AG04450 (cell line): ENCODE measurements at regions not wholly inside any gene's neighbourhood (a gene's known extent, or its start where the extent isn't known, plus 50 kb on each side); places are given as distances from the start of the nearest gene placed in this dataset.
A peak's percentile ranks its signal among the peaks of the same experiment; 100 is the strongest.

Experiments
- CTCF ChIA-PET: fragments of 300-600, 350-600 bp; formaldehyde crosslinking; extraction: SDS; loops from one replicate; lab custom pipeline; 2022; ENCODE audit warnings: antibody characterized with exemption, inconsistent platforms; lab: Charles Lee
- POLR2A ChIA-PET: fragments of 350-600 bp; formaldehyde crosslinking; extraction: SDS; loops from one replicate; lab custom pipeline; 2021; ENCODE audit warnings: antibody characterized with exemption, inconsistent platforms; lab: Yijun Ruan, JAX
- DNase-seq: peaks from one replicate; pipeline ENCODE4 v3.0.0-alpha.2; 2011; ENCODE audit warnings: low read depth, low spot score
- H3K27ac ChIP-seq: one replicate; pipeline ENCODE4 v1.5.1; 2012; ENCODE audit warnings: low read depth, low read length, control low read depth
- H3K27me3 ChIP-seq: one replicate; pipeline ENCODE4 v1.6.0; 2012; ENCODE audit warnings: low read length; ENCODE audit not compliant: control insufficient read depth, insufficient read depth
- H3K4me3 ChIP-seq: 2 replicates; pipeline ENCODE4 v1.5.1; 2011; ENCODE audit warnings: mild to moderate bottlenecking, low read depth, low read length, control low read depth
- H3K9me3 ChIP-seq: 2 replicates; pipeline ENCODE4 v1.5.1; 2012; ENCODE audit warnings: low read length; ENCODE audit not compliant: control insufficient read depth, insufficient read depth
- TF ChIP-seq, protein P1 (sequence below): IDR thresholded peaks from 2 replicates; pipeline ENCODE4 v1.5.1; 2011; ENCODE audit warnings: low read depth, low read length, control low read depth, inconsistent platforms

DNA sequence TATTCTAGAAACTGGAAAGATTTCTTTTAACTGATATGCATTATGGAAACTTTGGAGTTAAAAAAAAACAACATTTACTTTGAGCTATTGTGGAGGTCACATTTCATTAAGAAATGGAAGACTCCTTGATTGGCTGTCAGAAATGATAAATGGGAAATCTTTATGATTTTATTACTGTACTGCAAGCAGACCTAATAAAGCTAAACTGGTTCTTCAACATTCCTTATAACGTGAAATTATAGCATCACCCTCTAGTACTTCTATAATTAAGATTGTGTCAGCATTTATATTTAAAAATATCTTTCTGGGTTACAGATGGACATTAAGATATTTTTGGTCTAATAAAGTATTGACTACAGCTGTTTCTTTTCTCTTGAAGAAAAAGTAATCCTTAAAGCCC is 213.8 kb upstream of the PACRGL start:
- Histone ChIP-seq H3K4me3 (no peak overlapping the region), H3K27ac (no peak overlapping the region), H3K27me3 (no peaks in the 10 kb centered on the region), H3K9me3 (no peaks in the 10 kb centered on the region)
- POLR2A ChIA-PET, result no interaction called here
- TF ChIP-seq, protein P1, sequence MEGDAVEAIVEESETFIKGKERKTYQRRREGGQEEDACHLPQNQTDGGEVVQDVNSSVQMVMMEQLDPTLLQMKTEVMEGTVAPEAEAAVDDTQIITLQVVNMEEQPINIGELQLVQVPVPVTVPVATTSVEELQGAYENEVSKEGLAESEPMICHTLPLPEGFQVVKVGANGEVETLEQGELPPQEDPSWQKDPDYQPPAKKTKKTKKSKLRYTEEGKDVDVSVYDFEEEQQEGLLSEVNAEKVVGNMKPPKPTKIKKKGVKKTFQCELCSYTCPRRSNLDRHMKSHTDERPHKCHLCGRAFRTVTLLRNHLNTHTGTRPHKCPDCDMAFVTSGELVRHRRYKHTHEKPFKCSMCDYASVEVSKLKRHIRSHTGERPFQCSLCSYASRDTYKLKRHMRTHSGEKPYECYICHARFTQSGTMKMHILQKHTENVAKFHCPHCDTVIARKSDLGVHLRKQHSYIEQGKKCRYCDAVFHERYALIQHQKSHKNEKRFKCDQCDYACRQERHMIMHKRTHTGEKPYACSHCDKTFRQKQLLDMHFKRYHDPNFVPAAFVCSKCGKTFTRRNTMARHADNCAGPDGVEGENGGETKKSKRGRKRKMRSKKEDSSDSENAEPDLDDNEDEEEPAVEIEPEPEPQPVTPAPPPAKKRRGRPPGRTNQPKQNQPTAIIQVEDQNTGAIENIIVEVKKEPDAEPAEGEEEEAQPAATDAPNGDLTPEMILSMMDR, result no peak
- DNase-seq, result no peak
- CTCF ChIA-PET, result no interaction called here

DNA sequence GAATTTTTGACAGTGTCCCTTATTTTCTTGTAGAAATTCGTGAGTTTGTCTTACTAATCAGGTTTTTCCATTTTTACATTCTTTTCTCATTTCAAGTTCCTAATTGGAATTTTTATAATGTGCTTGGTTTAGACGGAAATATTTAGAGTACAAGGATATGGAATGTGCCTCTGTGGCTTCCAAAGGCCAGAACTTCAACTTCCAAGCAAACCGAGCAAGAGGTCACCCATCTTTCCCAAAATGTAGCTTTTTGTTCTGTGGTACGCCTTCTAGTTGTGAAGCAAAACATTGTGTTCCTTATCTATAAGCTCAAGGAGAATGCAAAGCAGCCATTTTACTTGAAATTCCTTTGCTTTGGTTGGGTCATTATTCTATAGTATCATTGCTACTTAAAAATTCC is 212.8 kb upstream of the PACRGL start:
- POLR2A ChIA-PET, result no interaction called here
- CTCF ChIA-PET, result no interaction called here
- DNase-seq, result no peak
- Histone ChIP-seq H3K27ac (no peak overlapping the region), H3K4me3 (no peak overlapping the region), H3K9me3 (no peaks in the 10 kb centered on the region), H3K27me3 (no peaks in the 10 kb centered on the region)
- TF ChIP-seq, protein P1, result no peak

DNA sequence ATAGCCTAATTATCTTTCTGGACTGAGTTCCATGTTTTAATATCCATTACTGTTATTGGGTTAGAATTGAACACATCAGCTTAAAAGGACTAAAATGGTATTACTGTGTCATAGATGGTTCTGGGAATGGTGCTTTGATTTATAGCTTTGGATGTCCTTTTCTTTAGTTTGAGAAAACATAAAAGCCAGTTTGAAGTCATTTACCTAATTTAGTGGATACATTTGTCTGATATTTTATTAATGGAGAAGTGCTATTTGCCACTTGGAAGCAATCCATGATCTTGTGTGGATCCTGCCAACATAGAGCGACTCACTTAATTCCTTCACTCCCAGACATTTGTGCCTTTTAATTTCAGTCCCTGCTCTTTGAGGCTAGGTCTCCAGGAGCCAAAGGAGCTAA is 212.4 kb upstream of the PACRGL start:
- POLR2A ChIA-PET, result no interaction called here
- Histone ChIP-seq H3K27me3 (no peaks in the 10 kb centered on the region), H3K27ac (no peak overlapping the region), H3K9me3 (no peaks in the 10 kb centered on the region), H3K4me3 (no peak overlapping the region)
- DNase-seq, result no peak
- CTCF ChIA-PET, result no interaction called here
- TF ChIP-seq, protein P1, result no peak

DNA sequence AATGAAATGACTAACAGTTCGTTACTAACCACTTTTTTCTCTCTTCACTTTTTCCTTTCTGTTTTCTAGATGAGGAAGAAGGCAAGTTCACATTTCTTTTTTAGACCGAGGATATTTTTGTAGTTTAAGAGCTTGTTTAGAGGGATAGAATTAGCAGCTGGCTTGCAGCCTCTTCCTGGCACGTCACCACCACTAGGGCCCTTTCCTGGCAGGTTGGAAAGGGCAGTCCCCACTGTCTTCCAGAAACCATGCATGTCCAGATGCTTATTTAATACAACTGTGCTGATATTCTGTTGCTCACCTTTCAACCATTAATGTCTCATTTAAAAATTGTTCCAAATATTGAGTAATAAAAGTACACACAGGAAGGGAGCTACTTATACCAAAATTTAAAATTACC is 209.5 kb upstream of the PACRGL start:
- TF ChIP-seq, protein P1, result no peak
- no peak for DNase-seq
- Histone ChIP-seq H3K27me3 (no peaks in the 10 kb centered on the region), H3K4me3 (no peak overlapping the region), H3K9me3 (no peaks in the 10 kb centered on the region), H3K27ac (no peak overlapping the region)
- ChIA-PET POLR2A (no interaction called here), CTCF (interaction anchor here (1.2 kb wide), 1 partner anchor 26 kb away, joined by 3 read pairs; no protein-coding TSS in a partner anchor)

DNA sequence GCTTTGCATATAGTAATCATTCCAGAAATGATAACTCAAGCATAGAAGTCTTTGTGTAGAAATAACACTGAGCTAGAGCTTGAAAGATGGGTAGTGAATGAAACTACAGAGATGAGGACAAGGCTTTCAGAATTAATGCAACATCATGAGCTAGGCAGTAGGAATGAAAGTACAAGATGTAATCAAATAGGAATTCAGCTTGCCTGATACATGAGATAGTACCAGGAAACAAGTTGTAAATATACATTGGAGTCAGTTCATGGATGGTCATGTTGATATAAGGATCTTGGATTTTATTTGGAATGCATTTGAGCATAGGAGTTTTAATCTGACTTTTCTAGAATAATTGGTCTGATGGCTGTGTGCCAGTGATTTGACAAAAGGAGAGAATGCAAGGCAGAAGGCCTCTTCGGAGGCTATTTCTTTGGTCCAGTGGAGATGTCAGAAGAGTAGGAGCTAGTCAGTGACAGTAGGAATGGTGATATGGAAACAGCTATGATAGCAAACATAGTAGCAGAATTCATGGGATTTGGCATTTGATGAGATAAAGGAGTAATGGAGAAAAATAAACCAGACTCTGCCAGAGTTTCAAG is 206.4 kb upstream of the PACRGL start:
- Histone ChIP-seq H3K4me3 (no peak overlapping the region), H3K27ac (no peak overlapping the region), H3K27me3 (no peaks in the 10 kb centered on the region), H3K9me3 (no peaks in the 10 kb centered on the region)
- TF ChIP-seq, protein P1, result no peak
- ChIA-PET CTCF (interaction anchor here (0.7 to 1.0 kb wide), 2 partner anchors 15 to 72 kb away, joined by 3 to 4 read pairs; no protein-coding TSS in a partner anchor), POLR2A (no interaction called here)
- peak; percentile 41 for DNase-seq
